Amniotic epithelial cell (primary cell): ENCODE measurements at regions not wholly inside any gene's neighbourhood (a gene's known extent, or its start where the extent isn't known, plus 50 kb on each side); places are given as distances from the start of the nearest gene placed in this dataset.
A peak's percentile ranks its signal among the peaks of the same experiment; 100 is the strongest.

ENCODE experiments used
- DNase-seq: peaks from one replicate; pipeline ENCODE4 v3.0.0-alpha.2; 2010; ENCODE audit warnings: low read depth

DNA sequence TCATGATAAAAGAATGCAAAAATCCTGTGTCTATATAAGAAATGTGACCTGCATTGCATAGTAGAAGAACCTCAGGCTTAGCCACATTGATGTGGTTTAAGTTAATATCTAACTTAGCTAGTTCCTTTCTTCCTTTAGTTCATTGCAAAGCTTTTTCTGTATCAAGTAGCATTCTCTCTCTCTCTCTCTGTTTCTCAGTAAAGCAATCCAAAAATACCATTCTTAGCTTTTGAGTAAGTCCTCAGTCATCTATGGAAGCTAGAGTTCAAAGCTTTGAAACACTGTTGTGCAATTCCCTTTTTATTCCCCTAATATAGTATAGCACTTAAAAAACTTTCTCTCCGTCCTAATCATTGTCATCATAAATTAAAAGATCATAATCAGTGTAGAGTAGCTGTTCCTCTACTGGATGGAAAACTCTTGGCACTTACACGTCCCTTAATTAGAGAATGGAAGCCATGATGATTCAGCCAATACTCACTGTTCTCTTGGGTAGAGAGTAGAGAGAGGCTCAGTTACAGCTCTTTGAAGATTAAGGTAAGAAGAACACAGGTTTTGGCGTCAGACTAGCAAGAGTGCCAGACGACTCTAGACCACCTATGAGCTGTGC, 350.3 kb upstream of the LYPLAL1 start:
- DNase-seq, result peak; percentile 91

- no peak for DNase-seq
Observed at GRCh38 chr1:218827486-218827885, 346.2 kb upstream of the LYPLAL1 start.

DNA sequence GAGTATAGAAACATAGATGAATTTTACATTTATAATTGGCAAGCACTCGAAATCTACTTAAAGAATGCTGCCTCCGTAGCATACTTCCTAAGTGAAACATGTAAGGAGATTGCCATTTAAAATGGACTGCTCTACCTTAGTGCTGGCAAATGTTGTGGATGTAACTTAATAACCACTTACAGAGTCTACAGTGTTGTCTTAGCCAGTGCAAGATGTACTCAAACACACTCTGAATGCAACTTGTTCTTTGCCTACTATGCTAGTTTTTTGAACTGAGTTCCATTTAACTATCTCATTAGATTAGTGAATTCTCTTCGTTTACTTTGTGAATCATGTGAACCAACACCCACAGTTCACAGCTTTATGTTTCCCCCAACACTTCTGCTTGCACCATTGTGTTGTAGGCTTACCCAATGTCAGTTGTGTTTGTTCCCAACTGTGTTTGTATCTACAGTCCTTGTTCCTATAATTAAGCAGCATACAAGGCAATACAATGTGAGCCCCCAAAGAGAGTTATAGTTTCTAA, 345.5 kb upstream of the LYPLAL1 start:
- no peak for DNase-seq

GRCh38 chr1:218829097-218829496, 344.6 kb upstream of the LYPLAL1 start:
- no peak for DNase-seq

DNA sequence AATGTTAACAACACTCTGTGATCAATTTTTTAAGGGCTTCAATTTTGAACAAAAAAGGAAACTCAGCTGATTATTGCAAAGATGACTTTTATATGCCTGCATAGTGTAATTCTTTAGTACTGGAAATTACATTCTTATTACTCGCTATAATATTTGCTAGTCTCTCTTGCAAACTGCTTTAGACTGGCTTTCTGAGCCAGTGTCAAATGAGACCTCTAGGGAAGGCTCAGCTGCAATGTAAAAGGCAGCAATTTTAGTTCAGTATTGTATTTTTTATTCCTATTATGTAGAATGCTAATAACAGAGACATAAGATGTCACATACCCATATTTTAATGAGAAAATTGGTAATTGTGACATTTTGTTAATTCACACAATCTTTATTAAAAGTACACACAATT, 338.1 kb upstream of the LYPLAL1 start:
- DNase-seq, result no peak

DNA sequence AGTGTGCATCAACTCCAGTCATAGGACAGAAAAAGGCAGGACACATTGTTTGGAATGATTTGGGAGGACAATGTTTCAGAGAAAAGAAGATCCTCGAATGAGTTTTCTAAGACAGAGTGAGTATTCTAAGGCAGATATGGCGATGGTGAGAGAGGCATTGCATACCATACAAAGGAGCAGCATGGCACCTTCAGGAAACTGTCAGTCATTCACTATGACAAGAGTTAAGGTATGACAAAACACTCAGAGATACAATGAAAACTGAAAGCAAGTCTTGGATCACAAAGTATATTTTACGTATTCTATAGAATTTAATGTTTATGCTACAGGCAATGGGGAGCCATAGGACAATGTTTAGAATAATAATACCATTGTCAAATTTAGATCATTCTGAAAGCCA, 337.4 kb upstream of the LYPLAL1 start:
- no peak for DNase-seq

- no peak for DNase-seq
Observed at GRCh38 chr1:218837051-218837450, 336.6 kb upstream of the LYPLAL1 start.

DNA sequence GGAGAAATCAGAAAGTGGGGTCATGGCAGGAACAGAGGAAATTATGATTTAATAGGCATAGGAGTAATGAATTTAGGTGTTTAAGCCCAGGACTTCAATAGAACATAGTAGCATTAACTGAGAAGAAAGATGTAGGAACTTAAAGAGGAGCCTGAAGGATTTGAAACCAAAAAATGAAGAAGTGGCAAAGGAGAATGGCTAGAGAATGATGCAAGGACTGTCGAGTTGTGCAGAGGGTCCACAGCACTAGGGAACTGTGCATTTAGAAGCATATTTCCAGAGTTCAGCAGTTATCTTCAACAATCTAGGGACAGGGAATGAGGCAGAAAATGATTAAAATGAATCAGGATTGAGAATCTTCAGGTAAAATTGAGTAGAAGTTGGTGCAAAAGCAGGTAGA, 328.1 kb upstream of the LYPLAL1 start:
- no peak for DNase-seq

DNA sequence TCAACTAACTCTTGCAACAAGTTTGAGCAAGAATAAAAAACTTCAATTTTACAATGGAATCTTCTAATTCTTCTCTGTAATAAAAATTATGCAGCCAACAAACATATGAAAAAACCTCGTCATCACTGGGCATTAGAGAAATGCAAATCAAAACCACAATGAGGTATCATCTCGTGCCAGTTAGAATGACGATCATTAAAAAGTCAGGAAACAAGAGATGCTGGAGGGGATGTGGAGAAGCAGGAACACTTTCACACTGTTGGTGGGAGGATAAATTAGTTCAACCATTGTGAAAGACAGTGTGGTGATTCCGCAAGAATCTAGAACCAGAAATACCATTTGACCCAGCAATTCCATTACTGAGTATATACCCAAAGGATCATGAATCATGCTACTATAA, 327.5 kb upstream of the LYPLAL1 start:
- no peak for DNase-seq

DNA sequence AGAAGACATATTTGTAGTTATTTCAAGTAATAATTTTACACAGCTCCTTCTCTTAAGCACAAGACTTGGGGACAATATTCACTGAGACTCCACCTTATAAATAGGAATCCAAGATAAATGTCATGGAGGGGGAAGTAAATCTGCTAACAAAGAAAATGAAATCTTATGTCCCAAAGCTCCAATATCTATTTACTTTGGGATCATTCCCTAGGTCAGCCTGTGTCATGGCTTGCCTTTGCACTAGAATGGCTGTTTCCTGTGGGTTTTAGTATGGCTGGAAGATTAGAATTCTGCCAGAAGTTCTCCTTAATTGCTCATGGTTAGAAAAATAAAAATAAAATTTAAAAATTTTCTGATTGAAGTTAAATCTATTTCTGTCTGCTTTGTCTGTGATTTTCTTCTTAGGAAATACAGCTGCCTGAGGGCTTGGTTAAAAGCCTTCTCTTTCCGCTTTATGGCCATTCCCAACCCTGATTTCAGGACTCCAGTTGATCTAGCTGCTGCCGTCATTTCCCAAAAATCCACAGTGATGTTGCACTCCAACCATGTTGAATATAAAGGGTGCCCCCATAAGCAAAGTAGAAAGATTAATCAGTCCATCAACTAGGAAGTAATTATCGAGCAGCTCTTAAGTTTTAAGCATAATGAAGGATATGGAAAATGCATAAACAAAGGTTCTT, 326.4 kb upstream of the LYPLAL1 start:
- no peak for DNase-seq

DNA sequence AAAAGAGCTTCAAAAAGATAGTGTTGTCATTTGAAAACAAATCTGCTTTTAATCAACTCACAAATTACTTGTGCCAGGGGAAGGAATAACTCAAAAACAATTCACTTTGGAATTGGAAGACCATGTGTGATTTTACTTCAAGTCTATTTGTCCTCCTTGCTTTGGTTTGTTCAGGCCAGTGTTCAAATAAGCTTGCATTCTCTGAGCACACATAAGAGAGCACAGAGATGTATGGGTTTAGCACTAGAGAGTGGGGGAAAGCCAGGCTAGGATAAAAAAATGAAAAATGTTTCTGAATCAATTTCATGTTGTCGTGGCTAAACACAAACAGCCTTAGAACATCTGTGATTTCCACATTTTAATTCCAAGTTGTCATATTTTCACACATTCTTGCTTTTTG, 325.7 kb upstream of the LYPLAL1 start:
- no peak for DNase-seq

DNA sequence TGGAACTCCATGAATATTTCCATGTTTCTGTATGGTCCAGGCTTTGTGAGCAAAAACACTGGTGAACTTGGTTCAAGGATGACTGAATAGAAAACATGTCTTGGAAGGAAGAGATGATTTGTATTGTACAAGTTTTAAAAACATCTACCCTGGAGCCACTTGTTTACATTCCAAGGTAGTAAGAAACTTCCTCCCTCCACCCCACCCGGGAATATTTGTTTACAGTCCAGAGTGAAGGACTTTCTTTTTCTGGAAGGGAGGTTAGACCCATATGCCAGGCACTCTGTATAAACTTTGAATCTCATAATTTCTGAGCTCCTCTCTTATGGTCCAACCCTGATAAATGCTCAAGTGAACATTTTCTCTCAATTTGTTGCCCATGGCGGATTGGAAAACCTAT, 323.3 kb upstream of the LYPLAL1 start:
- DNase-seq, result peak; percentile 59

GRCh38 chr1:218851586-218851985, 322.1 kb upstream of the LYPLAL1 start:
- no peak for DNase-seq

DNA sequence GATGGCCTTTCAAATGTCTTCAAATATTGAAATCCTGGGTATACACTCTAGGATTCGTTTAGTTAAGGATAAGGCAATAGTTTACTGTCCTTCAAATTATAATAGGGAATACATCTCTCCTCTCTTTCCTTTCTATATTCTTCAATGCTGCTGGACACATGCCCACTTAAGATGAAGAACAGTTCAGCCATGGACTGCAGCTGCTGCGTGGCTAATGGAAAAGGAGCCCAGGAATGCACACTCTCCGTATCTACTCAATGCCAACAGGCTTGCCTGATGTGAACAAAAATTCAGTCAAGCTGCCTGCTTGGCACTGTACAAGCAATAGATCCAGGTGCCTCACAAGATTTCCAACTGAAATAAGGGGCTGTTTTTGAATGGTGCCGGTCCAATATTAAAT, 321.2 kb upstream of the LYPLAL1 start:
- DNase-seq, result no peak

- DNase-seq, result peak; percentile 78
Observed at GRCh38 chr1:218863987-218864386, 309.7 kb upstream of the LYPLAL1 start.

GRCh38 chr1:218865591-218865990, 308.1 kb upstream of the LYPLAL1 start:
- DNase-seq, result peak; percentile 79

- no peak for DNase-seq
Observed at GRCh38 chr1:218866507-218866906, 307.2 kb upstream of the LYPLAL1 start.

DNA sequence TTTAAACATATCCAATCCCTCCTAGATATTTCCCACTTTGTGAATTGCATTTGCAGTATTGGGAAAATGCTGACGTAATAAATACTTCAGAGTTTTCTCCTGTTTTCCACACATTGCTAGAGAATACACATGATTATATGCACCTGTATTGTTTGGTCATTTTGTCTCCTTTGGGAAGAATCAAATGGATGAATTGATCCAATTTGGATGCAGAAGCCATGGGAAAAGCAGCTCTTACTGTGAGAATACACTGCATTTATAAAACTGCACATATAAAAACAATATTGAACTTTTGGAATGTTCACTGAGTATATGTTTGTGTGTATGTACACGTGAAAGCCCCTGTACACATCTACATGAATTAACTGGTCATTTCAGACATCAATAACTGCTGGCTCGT, 306.6 kb upstream of the LYPLAL1 start:
- no peak for DNase-seq

GRCh38 chr1:218867941-218868626, 305.6 kb upstream of the LYPLAL1 start:
- DNase-seq, result peak; percentile 71

DNA sequence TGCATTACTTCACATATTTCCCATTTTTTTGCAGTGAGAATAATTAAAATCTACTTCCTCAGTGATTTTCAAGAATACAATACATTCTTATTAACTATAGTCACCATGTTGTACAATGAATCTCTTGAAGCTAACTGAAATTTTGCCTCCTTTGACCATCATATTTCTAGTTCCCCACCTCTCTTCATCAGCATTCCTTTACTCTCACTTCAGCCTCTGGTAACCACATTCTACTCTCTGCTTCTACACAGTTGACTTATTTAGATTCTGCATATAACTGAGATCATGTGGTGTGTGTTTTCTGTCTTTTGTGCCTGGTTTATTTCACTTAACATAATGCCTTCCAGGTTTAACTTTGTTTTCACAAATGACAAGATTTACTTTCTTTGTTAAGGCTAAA, 304.4 kb upstream of the LYPLAL1 start:
- peak; percentile 14 for DNase-seq

DNA sequence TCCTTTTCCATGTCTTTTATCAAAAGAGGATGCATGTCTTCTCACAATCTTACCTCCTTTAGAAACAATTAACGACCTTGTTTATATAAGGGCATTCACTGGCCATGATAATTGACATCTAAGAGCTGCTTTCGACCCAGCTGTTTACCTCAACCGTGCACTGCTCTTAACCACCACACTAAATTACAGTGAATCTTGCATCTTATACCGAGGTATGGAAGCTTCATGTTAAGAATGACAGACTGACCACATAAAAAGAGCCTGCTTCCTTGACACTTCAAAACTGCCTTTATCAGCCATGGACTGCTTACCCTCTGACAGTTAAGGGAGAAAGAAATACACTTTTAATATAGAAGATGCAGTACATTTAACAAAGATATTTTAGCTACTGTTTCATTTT, 301.7 kb upstream of the LYPLAL1 start:
- no peak for DNase-seq

GRCh38 chr1:218872928-218873327, 300.8 kb upstream of the LYPLAL1 start:
- DNase-seq, result no peak

DNA sequence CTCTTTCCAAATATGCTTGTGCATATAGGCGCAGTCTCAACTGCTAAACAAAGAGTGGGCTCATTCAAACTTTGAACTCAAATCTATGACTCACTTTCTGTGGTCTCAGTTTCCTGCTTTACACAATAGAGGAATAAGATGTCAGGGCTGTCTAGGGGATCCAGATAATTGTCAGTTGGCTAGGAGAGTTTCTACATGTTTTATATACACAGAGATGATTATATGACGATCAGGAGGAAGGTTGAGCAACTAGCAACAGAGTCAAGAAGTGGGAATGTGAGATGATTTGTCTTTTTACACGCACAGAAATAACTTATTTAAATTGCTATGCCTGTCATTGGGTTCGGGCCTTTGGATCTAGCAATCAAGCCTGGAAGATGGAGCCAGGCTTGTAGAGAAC, 299.4 kb upstream of the LYPLAL1 start:
- peak; percentile 93 for DNase-seq
